ENCODE measurements at regions not wholly inside any gene's neighbourhood (a gene's known extent, or its start where the extent isn't known, plus 50 kb on each side); places are given as distances from the start of the nearest gene placed in this dataset.

DNA sequence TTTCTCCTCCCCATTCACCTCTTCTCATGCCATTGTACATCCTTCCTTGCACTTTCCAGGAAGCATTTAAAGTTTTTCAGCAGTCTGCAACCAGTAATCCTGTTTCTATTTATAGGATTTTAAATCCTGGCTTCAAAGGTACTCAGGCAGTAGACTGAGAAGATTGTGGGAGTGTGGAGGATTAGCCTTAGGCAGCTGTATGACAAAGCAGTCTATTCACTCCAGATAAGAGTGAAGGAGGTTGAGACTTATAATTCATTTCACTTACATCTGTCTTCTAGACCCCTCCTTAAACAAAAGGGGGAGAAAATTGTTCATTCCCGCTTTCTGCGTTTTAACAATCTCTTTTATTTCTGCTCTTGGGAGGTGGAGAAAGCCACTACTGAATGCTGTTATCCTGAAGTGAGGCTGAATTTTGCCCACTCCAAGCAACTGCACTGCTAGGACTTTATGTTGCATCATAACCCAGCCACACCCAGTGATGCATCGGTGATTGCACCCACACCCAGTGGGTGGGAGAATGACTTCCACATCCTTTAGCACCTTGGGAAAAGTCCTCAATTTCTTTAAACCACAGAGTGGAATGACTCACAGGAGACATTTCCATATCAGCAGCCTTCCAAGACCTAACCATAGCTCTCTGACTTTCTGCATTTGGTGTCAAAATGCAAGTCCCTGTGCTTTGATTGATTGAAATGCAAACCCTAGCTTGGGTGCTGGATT is 382.5 kb upstream of the ATP2B1 start:
- Mint-ChIP-seq H3K36me3 (ENCODE audit: low read depth) (no peaks in the 10 kb centered on the region), H3K9me3 (no peaks in the 10 kb centered on the region), H3K4me3 (peak overlapping the region in 1 of 3 experiments; percentile 3), H3K4me1 (peaks cover 23% of the 10 kb centered on the region), H3K27ac (peak overlapping the region; percentile 76 to 88 (median 80)), H3K27me3 (ENCODE audit: low read depth) (no peaks in the 10 kb centered on the region)
- TF ChIP-seq CTCF (IDR thresholded peaks at IDR 0.05; ENCODE audit: unreplicated experiment in 3 of 3) = no peak

DNA sequence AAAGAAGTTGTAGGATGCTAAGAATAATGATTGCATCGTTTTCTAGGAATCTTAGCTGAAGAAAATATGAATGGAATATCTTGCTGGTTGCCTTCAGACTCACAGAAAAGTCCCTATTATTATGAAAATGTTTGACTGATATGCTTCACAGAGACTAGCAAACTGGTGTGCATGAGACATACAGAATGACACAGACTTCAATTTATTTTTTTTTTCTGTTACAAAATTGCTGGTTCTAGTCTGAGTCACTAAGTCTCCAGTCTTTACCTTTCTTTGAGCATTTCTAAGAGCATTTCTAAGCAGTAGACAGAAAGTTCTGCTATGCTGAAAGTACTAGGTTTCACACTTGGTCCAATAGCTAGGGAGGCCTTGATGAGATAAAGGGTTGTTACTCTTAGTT is 377.6 kb upstream of the ATP2B1 start:
- Mint-ChIP-seq H3K4me1 (peaks cover 38% of the 10 kb centered on the region), H3K27ac (peak overlapping the region; percentile 68 to 82 (median 80)), H3K36me3 (ENCODE audit: low read depth) (no peaks in the 10 kb centered on the region), H3K4me3 (no peak overlapping the region), H3K9me3 (no peaks in the 10 kb centered on the region), H3K27me3 (ENCODE audit: low read depth) (no peaks in the 10 kb centered on the region)
- TF ChIP-seq CTCF (IDR thresholded peaks at IDR 0.05; ENCODE audit: unreplicated experiment in 3 of 3) = no peak

- Mint-ChIP-seq H3K36me3 (ENCODE audit: low read depth) (no peaks in the 10 kb centered on the region), H3K4me3 (no peak overlapping the region), H3K9me3 (no peaks in the 10 kb centered on the region), H3K27me3 (ENCODE audit: low read depth) (no peaks in the 10 kb centered on the region), H3K4me1 (peaks cover 32% of the 10 kb centered on the region), H3K27ac (peak overlapping the region; percentile 68 to 82 (median 80))
- no peak for TF ChIP-seq CTCF (IDR thresholded peaks at IDR 0.05; ENCODE audit: unreplicated experiment in 3 of 3)
These were observed 377.0 kb upstream of the ATP2B1 start for GRCh38 chr12:90085494-90086274.

GRCh38 chr12:90084018-90084417 is 375.4 kb upstream of the ATP2B1 start:
- Mint-ChIP-seq H3K27ac (no peak overlapping the region), H3K4me3 (no peak overlapping the region), H3K4me1 (peaks cover 28% of the 10 kb centered on the region), H3K9me3 (no peaks in the 10 kb centered on the region), H3K36me3 (ENCODE audit: low read depth) (no peaks in the 10 kb centered on the region), H3K27me3 (ENCODE audit: low read depth) (no peaks in the 10 kb centered on the region)
- TF ChIP-seq CTCF (IDR thresholded peaks at IDR 0.05; ENCODE audit: unreplicated experiment in 3 of 3) = no peak

DNA sequence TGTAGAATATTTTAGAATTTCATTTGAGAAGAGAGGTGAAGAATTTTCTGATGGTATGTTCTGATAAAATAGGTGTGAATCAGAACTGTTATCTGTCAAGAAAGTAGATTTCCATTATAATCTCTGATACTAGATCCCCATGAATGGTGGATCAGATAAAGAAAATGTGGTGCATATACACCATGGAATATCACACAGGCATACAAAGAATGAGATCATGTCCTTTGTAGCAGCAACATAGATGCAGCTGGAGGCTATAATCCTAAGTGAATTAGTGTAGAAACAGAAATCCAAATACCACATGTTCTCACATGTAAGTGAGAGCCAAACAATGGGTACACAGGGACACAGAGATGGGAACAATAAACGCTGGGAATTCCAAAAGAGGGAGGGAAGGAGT is 372.0 kb upstream of the ATP2B1 start:
- no peak overlapping the region for H3K4me3 Mint-ChIP-seq
- no peaks in the 10 kb centered on the region for H3K36me3 Mint-ChIP-seq (ENCODE audit: low read depth)
- no peaks in the 10 kb centered on the region for H3K9me3 Mint-ChIP-seq
- H3K27me3 Mint-ChIP-seq (ENCODE audit: low read depth) = no peaks in the 10 kb centered on the region
- TF ChIP-seq CTCF (IDR thresholded peaks at IDR 0.05; ENCODE audit: unreplicated experiment in 3 of 3) = no peak
- H3K4me1 Mint-ChIP-seq = peaks cover 16% of the 10 kb centered on the region
- H3K27ac Mint-ChIP-seq = no peak overlapping the region

Measured in nephron (organoid).